ENCODE measurements at regions not wholly inside any gene's neighbourhood (a gene's known extent, or its start where the extent isn't known, plus 50 kb on each side); places are given as distances from the start of the nearest gene placed in this dataset.

DNA sequence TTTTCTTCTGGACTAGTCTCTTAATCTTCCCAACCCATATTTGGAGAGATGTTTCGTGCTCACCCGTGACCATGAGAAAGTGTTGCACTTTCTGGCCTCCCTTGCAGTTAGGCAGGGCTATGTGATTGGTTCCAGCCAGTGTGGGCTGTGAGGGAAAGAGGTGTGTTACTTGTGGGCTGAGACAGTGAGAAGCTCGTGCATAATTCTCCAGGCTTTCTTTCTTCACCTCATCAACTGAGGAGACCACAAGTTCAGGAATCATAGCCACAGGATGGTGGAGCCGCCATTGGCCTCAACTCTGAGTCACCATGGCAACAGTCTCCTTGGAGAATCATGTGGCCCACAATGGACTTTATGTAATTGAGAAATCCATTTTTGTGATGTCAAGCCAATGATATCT is 57.5 kb upstream of the FUCA2 start:
- 71 to 87% (median 83%) methylated on average over 4 of the region's 4 CpGs for WGBS, 5 donors
- intact Hi-C loops (cut with DNase I; ENCODE audit: low total_unique reads), result no loop called here

DNA sequence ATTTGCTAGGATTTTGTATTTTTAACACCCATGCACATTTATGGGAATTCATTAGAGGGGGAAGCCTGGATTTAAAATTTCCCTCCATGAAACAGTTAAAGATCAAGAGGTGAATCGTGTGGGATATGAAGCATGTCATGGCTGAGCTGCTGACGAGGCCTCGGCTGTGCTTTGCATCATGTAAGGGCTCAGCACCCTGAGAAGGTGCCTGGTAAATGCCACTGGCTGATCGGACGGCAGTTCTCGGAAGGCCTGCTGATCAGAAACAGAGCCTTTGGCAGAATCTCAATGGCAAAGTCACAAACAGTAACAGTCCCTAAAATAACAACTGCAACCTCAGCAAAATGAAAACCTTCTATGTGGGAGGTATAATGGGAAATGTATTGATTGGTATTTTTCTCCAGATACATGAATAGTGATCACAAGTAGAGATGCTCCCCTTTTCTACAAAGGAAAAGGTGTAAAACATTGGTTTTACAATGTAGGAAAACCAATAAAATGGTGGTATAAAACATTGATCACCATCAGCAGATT is 53.0 kb upstream of the FUCA2 start:
- intact Hi-C loops (cut with DNase I; ENCODE audit: low total_unique reads), result no loop called here
- Histone ChIP-seq H3K27ac (no peak overlapping the region), H3K36me3 (no peaks in the 10 kb centered on the region), H3K9me3 (no peaks in the 10 kb centered on the region), H3K4me3 (no peak overlapping the region), H3K4me1 (peaks cover 0 to 28% (median 4%) of the 10 kb centered on the region in 6 donors), H3K27me3 (replicated peaks in 1 of 7) (no peaks in the 10 kb centered on the region)
- 90 to 96% (median 94%) methylated on average over 6 of the region's 6 CpGs for WGBS, 5 donors
- no peak for TF ChIP-seq POLR2AphosphoS5 (IDR thresholded peaks at IDR 0.05)
- TF ChIP-seq, protein P1, sequence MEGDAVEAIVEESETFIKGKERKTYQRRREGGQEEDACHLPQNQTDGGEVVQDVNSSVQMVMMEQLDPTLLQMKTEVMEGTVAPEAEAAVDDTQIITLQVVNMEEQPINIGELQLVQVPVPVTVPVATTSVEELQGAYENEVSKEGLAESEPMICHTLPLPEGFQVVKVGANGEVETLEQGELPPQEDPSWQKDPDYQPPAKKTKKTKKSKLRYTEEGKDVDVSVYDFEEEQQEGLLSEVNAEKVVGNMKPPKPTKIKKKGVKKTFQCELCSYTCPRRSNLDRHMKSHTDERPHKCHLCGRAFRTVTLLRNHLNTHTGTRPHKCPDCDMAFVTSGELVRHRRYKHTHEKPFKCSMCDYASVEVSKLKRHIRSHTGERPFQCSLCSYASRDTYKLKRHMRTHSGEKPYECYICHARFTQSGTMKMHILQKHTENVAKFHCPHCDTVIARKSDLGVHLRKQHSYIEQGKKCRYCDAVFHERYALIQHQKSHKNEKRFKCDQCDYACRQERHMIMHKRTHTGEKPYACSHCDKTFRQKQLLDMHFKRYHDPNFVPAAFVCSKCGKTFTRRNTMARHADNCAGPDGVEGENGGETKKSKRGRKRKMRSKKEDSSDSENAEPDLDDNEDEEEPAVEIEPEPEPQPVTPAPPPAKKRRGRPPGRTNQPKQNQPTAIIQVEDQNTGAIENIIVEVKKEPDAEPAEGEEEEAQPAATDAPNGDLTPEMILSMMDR (IDR thresholded peaks at IDR 0.05 in 8 of 11, conservative IDR thresholded peaks at IDR 0.05 in 3 of 11), result no peak
- no peak for DNase-seq

More for the DNA sequence above, 57.5 kb upstream of the FUCA2 start:
- TF ChIP-seq POLR2AphosphoS5 (IDR thresholded peaks at IDR 0.05) (no peak), POLR2A (IDR thresholded peaks at IDR 0.05) (no peak)
- TF ChIP-seq, protein P1 (IDR thresholded peaks at IDR 0.05 in 8 of 11, conservative IDR thresholded peaks at IDR 0.05 in 3 of 11), result no peak
- Histone ChIP-seq H3K27me3 (replicated peaks in 1 of 7) (no peaks in the 10 kb centered on the region), H3K4me1 (peaks cover 0 to 23% (median 4%) of the 10 kb centered on the region in 6 donors), H3K4me3 (no peak overlapping the region), H3K9me3 (no peaks in the 10 kb centered on the region), H3K27ac (no peak overlapping the region), H3K36me3 (no peaks in the 10 kb centered on the region)
- no peak for DNase-seq

DNA sequence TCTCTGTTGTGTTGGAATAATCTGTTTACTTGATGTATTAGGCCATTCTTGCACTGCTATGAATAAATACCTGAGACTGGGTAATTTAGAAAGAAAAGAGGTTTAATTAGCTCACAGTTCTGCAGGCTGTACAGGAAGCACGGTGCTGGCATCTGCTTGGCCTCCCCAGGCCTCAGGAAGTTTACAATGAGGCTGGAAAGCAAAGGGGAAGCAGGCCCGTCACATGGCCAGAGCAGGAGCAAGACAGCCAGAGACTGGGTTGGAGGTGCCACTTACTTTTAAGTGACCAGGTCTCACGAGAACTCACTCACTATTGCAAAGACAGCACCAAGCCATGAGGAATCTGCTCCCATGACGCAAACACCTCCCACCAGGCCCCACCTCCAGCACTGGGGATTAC is 50.6 kb upstream of the FUCA2 start:
- no peaks in the 10 kb centered on the region for H3K27me3 ChIP-seq (replicated peaks in 1 of 7)
- peaks cover 0 to 21% (median 4%) of the 10 kb centered on the region in 6 donors for H3K4me1 ChIP-seq
- H3K36me3 ChIP-seq, result peaks cover 0 to 3% (median 0%) of the 10 kb centered on the region in 6 donors
- WGBS, 5 donors, result 59 to 82% (median 74%) methylated on average over 4 of the region's 4 CpGs
- no peak for DNase-seq
- H3K27ac ChIP-seq, result peak overlapping the region in 1 of 8 donors; percentile 7
- H3K9me3 ChIP-seq, result no peaks in the 10 kb centered on the region
- TF ChIP-seq POLR2A (IDR thresholded peaks at IDR 0.05) (no peak), POLR2AphosphoS5 (IDR thresholded peaks at IDR 0.05) (no peak)
- TF ChIP-seq, protein P1 (IDR thresholded peaks at IDR 0.05 in 8 of 11, conservative IDR thresholded peaks at IDR 0.05 in 3 of 11), result no peak
- H3K4me3 ChIP-seq, result no peak overlapping the region
- intact Hi-C loops (cut with DNase I; ENCODE audit: low total_unique reads), result no loop called here
